ENCODE measurements at regions not wholly inside any gene's neighbourhood (a gene's known extent, or its start where the extent isn't known, plus 50 kb on each side); places are given as distances from the start of the nearest gene placed in this dataset.

DNA sequence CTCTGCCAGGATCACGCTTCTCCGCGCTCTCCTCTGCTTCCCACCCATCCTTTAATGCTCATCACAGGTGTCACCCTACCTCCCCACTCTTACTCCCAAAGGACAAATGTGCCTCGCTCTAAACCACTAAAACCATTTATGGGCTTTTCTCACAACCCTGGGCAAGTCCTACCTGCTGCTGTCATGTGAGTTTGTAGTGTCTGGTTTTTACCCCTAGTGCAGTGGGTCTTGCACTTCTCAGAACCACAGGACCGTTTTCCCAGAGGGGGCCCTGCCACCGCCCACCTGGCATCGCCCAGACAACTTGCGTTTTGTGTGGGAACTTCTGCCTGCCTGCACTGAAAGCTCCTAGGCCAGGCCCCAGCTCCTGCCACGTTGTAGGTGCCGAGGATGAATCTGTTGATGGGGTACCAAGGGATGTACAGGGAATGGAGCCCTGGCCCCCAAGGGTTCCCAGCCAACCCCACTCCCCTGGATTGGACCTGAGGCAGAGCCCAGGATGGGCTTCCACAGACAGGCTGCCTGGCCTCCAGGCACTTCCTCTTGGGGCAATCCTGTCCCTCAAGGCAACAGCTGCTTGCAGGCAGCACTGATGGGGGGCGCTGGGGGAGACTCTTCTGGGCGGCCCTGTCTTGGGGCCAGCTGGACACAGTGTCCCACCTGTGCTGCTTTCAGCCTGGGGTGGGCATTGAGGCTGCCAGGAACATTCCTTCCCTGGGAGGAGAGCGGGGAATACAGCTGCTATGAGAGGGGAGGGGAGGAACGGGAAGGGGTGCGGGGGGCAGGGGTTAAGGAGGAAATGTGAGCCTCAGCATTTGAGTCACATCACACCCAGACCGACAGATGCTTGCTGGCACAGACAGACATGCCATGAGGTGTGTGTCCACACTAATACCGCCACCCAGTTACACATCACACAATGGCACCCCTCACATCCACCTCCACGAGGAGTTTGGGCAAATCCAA is 176.3 kb downstream of the ZFP36L2 start:
- DNase-seq (ENCODE audit: low read depth, low spot score): peak; percentile 68

DNA sequence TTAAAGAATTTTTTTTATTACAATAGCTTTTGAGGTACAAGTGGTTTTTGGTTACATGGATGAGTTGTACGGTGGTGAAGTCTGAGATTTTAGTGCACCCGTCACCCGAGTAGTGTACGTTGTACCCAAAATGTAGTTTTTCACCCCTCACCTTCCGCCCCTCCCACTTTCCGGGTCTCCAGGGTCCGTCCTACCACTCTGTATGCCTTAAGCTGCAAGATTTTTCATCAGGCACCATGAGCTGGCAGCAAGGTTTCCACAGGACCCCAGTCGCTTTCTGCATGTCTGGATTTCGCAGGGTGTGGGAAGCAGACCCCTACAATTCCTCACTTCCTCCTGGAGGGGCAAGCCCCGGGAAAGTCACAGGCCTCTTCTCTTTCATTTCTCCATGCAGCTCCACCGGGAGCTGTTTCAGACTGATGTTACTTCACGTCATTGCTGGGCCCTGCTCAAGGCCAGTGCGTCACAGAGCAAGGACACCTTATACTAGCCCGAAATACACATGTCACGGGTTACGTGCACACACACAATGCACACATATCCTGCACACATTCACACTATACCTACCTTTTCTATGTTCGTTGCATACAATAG is 179.1 kb downstream of the ZFP36L2 start:
- no peak overlapping the region for H3K4me3 ChIP-seq (ENCODE audit: low read length)
- no peak for DNase-seq (ENCODE audit: low read depth, low spot score)

More for the DNA sequence above, 176.3 kb downstream of the ZFP36L2 start:
- H3K4me3 ChIP-seq (ENCODE audit: low read length): peak overlapping the region; percentile 11

DNA sequence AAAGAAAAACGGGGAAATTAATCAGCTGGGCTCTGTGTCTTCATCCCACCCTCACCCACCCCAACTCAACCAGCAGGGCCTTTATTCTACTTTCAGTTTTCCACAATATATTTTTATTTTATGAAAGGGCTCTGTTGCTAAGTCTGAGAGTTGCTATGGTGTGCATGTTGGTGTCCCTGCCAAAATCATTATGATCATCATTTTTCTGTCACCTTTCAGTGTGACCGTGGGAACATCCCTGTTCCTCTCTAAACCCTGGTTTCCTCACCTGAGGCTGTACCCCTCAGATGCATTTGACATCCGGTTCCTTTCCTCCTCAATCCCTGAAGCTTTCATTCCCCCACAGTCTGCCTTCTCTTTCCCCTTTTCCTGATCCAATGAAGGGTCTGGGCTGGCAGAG is 180.5 kb downstream of the ZFP36L2 start:
- H3K4me3 ChIP-seq (ENCODE audit: low read length): no peak overlapping the region
- DNase-seq (ENCODE audit: low read depth, low spot score): no peak

DNA sequence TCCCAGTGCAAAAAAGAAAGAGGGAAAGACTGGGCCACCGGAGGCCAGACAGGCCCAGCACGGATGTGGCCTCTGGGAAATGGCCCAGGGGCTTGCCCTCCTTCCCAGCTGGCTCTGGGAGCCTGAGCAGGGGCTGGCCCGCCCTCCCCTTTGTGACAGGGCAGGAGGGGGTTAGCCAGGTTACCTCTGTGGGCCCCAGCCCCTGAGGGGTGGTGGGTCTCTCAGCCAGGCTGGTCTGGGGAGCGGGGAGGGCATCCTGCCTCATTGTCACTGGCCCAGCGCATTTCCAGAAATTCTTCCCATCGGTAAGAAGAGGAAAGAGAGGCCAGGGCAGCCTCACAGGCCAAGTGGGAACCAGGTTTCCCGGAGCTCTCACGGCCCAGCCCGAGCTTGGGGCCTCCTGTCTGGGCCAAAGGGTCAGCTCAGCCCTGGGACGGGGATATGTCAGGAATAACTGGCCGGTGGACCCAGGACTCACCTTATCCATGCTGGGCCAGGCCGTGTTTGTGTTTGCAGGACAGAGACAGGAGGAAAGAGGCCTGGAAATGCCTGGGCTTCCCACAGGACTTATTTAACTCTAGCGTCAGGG is 182.2 kb downstream of the ZFP36L2 start:
- H3K4me3 ChIP-seq (ENCODE audit: low read length): no peak overlapping the region
- DNase-seq (ENCODE audit: low read depth, low spot score): no peak

DNA sequence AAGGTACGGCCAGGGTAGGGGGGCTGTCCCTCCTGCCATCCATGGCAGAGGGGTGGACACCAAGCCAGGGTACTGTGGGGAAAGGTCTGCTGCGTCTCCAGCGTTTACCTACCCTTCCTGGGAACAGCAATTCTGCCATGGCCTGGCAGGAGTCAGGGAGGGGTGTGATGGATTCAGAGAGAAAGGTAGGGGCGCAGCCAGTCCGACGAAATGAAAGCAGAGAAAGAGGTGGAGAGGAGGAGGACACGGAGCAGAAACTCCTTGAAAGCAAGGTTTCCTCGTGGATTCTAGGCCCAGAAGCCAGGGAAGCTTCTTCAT is 182.9 kb downstream of the ZFP36L2 start:
- no peak for DNase-seq (ENCODE audit: low read depth, low spot score)
- no peak overlapping the region for H3K4me3 ChIP-seq (ENCODE audit: low read length)

DNA sequence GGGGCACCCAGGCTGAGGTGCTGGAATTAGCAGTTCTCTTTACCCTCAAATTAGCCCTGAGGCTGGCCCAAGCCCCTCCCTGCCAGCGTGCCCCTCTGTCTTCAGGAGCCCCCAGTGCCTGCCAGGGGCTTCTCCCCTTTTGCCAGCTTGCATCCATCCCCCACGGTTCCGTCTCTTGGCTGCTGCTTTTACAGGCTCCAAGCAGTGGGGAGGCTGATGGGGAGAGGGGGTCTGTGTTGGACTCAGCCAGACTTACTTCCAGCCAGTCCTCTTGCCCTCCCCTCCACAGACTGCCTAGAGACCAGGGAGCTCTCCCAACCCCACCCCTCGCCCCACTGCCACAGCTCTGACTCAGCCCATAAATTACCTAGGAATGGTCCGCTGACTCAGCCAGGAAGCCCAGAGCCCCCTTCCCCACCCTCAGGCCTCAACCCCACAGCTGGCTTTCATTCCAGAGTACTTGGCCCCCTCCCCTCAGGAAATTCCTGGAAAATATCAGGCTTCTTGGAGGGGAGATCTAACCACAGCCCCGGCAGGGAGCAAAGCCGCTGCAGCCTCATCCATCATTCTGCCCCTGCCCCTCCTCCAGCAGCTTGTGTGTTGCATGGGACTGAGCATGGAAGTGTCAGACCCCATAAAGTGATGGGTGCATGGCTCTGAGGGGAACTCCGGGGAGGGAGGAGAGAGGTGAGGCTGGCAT is 184.6 kb downstream of the ZFP36L2 start:
- no peak for DNase-seq (ENCODE audit: low read depth, low spot score)
- H3K4me3 ChIP-seq (ENCODE audit: low read length): no peak overlapping the region

DNA sequence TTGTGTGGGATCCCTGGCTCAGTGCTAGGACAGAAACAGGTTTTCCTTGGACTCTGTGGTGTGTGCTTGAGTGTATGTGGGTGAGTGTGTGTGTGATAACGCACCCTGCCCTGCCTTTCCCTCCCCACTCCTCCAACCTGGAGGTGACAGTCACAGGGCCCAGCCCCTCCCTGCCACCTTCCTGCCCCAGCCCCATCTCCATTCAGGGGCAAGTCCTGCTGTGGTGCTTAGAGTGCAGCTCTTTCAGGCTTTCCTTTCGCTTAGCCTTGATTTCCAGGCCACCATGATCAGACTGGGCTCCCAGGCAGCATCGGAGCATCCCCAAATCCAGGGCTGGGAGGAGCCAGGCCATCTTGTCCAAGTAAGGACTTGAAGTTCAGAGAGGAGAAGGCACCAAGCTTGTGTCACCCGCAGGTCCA is 185.2 kb downstream of the ZFP36L2 start:
- H3K4me3 ChIP-seq (ENCODE audit: low read length): no peak overlapping the region
- DNase-seq (ENCODE audit: low read depth, low spot score): no peak

DNA sequence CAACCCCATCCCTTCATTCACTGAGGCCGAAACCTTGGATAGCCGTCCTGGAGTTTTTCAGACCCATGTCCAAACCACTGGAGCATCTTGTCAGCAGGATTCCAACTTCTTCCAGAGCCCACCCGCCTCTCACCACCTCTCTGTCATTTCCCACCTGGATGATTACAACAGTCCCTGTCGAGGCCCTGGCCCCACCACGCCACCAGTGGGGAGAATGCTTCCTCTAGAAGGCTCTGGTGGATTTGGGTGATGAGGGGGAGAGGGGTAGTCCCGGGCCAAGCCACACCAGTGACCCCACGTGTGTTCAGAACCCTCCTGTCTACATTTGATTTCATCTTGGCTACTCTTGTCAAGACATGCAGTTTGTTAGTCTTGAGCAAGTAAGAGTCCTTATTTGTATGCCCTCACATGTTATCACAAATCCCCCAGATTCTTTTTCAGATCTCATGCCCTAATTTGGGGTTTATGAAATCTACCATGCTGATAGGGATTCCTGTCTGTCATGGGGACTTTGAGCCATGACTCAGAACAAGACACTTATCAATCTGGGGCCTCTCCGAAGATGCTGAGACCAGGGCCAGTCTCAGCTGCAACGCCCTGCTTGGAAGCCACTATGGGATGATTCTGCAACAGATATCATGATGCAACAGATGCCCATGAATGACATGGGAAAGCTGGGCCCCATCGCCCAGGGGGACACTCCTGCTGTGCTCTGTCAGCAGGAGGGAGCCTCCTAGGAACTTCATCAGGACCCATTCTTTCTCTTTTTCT is 186.1 kb downstream of the ZFP36L2 start:
- H3K4me3 ChIP-seq (ENCODE audit: low read length): no peak overlapping the region
- DNase-seq (ENCODE audit: low read depth, low spot score): no peak

DNA sequence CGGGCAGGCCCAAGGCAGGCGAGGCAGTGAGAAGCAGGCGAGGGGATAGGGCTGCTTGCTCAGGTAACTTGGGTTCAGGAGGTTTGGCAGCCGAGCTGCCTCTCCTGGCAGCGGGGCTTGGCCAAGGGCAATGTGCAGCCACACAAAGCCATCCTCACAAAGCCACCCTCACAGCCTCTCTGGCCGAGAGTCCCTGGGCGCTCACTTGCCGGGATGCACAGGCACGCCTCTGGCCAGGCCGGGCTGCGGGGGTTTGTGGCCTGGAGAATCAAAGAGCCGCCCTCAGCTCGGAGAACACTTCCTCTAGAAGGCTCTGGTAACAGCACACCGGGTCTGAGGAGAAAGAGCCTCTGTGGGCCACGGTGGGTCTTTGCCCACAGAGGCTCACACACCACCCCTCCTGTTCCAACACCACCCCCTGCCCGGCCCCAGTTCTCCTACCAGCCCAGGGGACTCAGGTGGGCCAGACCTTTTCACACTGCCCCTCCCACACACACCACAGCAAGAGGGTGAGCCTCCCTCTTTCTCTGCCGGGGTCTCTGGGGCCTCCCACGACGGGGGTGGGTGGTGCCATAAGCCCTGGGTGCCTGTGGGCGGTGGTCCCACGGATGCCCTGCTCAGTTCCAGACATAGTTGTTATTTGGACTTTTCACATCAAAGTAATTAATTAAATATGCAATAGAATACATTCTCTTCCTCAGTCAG is 186.9 kb downstream of the ZFP36L2 start:
- H3K4me3 ChIP-seq (ENCODE audit: low read length): no peak overlapping the region
- DNase-seq (ENCODE audit: low read depth, low spot score): no peak

DNA sequence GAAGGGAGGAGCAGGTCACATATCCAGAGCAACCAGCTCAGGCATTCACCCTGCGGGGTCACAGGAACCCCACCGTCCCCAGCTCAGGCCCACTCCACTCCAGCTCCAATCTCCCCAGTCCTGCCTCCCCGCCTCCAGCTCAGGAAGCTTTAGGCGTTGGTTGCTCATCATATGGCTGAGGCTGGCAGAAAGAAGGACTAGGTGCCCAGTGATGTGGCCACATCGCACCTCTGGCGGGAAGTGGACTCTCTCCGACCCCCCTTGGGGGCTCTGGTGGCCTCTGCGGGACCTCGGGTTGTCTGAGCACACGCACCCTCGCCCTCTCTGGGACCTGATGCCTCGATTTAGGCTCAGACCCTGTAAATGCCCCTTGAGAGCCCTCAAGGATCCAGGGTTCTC is 187.7 kb downstream of the ZFP36L2 start:
- no peak overlapping the region for H3K4me3 ChIP-seq (ENCODE audit: low read length)

DNA sequence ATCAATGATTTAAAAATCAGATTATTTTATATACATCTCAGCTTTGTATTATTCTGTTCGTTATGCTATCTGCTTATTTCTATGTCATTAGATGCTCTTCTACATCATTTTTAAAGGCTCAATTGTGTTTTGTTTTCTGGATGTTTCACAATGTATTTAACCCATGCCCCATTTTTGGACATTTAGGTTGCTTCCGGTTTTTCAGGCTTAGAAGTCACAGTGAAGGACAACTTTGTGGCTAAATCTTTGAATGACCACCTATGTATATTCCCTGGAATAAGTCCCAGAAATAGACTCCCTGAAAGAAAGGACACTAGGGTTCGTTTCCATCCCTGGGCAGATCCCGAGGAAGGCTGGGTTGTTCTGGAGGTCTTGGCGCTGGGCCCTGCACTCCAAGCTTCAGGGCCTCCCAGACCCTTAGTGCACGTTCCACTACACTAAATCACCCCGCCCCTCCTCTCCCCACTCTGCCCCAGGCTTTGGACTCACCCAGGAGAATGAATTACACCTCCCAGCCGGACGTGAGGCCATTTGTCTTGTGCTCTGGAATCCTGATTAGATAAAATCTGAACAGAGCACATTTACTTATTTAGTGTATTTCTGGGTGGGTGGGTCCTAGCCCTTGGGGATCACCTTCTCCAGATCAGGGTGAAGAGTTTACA is 188.2 kb downstream of the ZFP36L2 start:
- DNase-seq (ENCODE audit: low read depth, low spot score): no peak
- H3K4me3 ChIP-seq (ENCODE audit: low read length): no peak overlapping the region

More for the DNA sequence above, 187.7 kb downstream of the ZFP36L2 start:
- DNase-seq (ENCODE audit: low read depth, low spot score): no peak

DNA sequence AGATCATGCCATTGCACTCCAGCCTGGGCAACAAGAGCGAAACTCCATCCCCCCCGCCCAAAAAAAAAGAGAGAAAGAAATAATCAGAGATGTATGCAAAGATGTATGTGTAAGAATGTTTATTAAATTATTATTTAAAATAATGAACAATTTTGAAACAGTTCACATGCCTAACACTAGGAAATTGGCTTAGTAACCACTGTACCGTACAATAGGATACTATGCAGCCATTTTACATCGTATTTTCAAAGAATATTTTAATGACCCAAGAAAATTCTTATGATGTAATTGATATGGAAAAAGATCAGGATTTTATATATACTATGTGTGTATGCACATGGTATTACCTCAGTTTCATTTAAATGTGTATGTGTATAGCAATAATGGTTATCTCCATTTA is 190.5 kb downstream of the ZFP36L2 start:
- H3K4me3 ChIP-seq (ENCODE audit: low read length): no peak overlapping the region
- DNase-seq (ENCODE audit: low read depth, low spot score): no peak

DNA sequence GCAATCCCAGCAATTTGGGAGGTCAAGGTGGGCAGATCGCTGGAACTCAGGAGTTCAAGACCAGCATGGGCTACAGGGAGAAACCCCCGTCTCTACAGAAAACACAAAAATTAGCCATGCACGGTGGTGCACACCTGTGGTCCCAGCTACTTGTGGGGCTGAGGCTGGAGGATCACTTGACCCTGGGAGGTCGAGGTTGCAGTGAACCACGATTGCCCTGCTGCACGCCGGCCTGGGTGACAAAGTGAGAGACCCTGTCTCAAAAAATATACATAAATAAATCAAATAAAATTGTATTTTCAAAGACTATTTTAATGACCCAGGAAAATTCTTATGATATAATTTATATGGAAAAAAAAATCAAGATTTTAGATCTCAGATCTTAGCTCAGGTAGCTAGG is 191.5 kb downstream of the ZFP36L2 start:
- H3K4me3 ChIP-seq (ENCODE audit: low read length): no peak overlapping the region
- DNase-seq (ENCODE audit: low read depth, low spot score): no peak

DNA sequence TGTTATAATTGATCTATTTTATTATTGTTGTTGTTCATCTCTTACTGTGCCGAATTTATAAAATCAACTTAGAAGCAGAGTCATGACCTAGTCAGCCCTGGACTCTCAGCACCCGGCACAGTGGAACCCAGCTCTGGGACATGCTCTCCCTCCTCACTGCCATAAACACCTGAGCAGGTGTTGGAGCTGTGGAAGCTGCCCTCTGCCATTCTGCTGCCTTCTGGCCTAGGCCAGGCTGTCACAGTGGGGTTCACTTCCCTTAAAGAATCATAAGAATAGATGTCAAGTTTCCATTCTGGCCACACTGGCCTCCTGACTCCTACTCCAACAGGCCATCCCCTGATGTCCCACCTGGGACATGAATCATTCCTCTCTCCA is 192.2 kb downstream of the ZFP36L2 start:
- H3K4me3 ChIP-seq (ENCODE audit: low read length): no peak overlapping the region
- DNase-seq (ENCODE audit: low read depth, low spot score): no peak

DNA sequence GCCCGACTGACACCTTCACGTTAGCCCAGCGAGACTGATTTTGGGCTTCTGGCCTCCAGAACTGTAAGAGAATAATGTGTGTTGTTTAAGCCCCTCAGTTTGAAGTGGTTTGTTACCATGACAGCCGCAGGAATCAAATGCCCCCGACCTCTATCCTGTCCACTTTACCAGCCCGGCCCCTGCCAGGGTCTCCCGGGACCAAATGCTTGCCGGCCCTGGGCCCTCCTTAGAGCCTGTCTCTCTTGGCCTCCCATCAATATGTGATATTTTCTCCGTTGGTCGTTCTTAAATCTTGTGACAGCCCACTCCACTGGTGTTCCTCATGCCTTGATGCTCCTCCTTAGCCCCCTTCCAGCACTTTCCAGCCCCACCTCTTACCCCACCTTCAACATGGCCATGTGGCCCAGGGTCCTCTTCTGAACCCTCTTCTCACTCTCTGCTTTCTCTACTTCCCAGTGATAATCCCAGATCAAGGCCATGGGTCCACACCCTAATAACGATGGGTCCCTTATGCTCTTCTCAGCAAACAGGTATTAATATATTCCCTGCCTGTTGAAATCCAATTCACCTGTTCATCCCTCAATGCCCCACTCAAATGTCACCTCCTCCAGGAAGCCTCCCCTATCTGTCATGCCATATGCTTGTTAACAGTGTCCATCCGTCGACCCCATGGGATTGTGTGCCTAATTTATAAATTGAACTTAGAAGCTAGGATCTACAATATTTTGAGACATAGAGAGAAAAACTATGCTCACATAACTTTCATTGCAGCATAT is 192.8 kb downstream of the ZFP36L2 start:
- no peak overlapping the region for H3K4me3 ChIP-seq (ENCODE audit: low read length)
- no peak for DNase-seq (ENCODE audit: low read depth, low spot score)

DNA sequence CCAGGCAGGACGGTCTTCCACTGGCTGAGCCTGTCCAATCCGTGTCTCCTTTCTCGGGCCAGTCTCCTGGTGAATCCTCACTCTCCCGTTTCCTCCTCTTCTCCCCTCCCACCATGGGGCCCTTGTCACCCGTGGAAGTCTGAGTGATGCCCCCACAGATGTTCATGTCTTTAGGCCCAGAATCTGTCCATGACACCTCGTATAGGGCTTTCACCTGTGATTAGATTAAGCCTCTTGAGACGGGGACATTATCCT is 193.5 kb downstream of the ZFP36L2 start:
- DNase-seq (ENCODE audit: low read depth, low spot score): no peak
- H3K4me3 ChIP-seq (ENCODE audit: low read length): no peak overlapping the region

DNA sequence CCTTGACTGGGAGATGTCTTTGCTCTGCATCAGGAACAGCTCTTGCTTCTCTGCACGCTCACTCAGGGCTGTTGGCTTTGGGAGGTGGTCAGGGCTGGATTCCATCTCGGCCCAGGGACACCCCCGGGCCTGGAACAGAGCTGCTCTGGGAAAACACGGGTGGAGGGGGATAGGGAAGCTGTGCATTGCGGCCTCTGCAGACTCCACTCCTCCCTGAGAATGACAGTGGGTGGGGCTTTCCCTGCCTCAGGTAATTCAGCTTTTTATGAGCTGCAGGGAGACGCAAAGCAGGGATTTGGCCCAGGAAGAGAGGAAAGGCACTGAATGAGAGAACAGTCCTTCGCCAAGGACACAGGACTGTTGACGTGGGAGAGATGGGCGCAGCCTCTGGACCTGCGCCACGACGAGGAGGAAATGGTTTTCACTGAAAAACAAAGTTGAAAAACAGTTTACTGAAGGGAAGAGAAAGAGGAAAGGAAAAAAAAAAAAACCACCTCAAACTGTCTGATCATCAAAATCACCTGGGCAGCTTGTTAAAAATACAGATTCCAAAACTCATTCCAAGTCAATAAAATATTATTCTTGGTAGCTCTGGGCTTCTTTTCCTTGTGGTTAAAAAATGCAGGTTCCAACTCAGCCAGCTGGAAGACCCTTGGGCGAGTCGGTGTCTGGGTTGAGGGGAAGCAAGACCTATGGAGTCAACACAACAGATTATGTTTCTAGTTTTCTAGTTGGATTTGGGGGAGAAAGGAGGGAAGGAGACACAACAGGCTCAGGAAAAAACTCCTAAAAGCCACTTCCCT is 194.0 kb downstream of the ZFP36L2 start:
- no peak overlapping the region for H3K4me3 ChIP-seq (ENCODE audit: low read length)
- no peak for DNase-seq (ENCODE audit: low read depth, low spot score)
